Stimulated activated CD4-positive, alpha-beta T cell treated with anti-CD3 and anti-CD28 coated beads, Interleukin-15, amount 100 ng/mL, for 24 hours (primary cell): ENCODE measurements at regions not wholly inside any gene's neighbourhood (a gene's known extent, or its start where the extent isn't known, plus 50 kb on each side); places are given as distances from the start of the nearest gene placed in this dataset.

Experiments used
- DNase-seq: peaks from one replicate; pipeline ENCODE4 v3.0.0-alpha.2; 2020

DNA sequence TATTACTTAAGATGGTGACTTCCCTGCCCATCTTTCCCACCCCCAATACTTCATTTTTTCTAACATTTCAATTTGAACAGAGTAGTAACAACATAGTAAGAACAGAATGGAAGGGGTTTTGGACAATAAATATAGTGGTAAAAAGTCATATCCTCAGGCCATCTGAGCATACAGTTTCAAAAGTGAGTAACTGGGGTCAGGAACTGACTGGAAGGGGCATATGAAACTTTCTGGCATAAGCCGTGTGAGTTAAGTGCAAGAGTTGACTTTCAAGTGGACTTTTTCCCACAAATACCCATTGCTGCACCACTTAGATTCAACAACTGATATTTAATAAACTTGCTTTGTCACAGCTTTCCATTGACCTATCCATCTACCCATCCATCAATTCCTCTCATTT lies 153.5 kb upstream of the IL12A start:
- no peak for DNase-seq

GRCh38 chr3:159837725-159838124 lies 150.9 kb upstream of the IL12A start:
- DNase-seq = no peak

- DNase-seq = no peak
These were observed 149.7 kb upstream of the IL12A start for GRCh38 chr3:159838938-159839337.

DNA sequence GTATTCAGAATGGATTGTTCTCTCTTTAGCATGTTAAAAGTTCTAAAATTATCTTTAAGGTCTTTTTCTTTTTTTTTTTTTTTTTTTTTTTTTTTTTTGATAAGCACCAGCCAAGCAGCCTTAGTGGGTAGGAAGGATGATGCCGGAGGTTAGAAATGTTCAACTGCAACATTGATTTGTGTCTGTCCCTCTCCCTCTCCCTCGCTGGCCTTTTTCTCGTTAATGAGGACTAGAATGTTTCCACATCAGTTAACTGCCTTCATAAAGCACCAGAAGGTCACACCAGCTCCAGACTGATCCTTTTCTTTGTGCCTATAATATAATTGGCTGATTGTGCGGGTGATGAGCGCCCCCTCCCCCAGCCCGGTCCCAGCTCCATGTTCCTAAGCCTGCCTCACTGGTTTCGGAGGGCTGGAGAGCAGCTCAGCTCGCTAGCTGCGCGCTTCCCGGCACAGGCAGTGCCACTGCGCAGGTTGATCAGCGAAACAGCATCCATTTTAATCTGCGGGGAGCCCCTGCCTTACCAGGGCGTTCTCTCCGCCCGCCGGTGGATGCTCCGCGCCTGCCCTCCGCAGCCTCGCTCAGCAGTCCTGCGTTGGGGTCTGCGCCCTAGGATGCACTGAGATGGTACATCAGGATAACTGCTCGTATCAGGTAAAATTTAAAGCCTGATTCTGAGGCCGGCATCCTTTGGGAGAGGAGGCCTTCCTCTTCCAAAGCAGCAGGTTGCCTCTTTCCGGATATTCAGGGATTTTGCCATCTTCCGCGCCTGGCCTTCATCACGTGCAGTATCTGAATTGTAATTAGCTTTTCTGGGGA lies 148.9 kb upstream of the IL12A start, which contains the start of gene SCHIP1:
SCHIP1 (plus strand) TSS at position 301 of the 819 bp plus-strand sequence.
- peak; percentile 6 for DNase-seq

DNA sequence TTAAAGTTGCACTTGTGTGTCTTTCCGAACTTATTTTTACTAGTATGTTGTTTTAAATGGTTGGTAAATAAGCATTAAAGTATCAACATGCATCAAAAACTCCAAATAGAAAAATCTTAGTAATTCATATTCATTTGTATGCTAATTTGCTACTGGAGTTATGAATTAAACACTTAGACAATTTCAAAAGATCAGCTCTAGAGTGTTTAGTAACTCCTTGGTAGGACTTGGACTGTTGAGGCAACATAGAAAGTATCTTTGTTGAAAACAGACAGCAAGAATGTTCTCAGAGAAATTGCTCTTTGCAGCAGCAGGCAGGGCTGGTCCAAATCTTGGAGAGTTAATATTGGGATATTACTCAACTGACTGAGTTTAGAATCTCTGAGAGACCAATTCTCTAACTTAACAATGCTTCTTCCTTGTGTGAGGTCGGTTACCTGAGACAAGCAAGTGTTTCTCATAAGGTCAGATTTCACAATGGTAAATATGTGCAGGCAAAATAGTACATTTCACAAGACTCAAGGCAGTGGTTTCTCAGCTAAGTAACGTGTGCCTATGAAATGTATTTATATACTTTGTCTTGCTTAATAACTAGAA lies 147.8 kb upstream of the IL12A start:
- DNase-seq = no peak

DNA sequence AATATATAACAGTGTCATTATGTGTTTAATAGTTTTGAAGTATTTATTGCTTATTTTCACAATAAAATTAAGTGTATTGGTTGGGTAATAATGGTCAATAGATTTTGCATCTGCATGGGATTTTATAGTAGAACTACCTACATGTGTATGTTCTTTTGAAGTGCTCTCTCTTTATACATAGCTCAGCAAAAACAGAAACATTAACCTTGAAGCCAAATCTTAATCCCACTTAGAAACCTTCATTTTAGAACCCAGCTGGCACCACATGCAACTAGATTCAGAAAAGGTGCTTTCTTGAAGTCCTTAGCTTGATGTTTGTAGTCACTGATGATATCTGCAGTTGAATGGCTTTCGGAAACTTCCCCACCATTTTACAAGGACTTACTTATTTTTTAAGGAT lies 146.9 kb upstream of the IL12A start:
- no peak for DNase-seq

DNA sequence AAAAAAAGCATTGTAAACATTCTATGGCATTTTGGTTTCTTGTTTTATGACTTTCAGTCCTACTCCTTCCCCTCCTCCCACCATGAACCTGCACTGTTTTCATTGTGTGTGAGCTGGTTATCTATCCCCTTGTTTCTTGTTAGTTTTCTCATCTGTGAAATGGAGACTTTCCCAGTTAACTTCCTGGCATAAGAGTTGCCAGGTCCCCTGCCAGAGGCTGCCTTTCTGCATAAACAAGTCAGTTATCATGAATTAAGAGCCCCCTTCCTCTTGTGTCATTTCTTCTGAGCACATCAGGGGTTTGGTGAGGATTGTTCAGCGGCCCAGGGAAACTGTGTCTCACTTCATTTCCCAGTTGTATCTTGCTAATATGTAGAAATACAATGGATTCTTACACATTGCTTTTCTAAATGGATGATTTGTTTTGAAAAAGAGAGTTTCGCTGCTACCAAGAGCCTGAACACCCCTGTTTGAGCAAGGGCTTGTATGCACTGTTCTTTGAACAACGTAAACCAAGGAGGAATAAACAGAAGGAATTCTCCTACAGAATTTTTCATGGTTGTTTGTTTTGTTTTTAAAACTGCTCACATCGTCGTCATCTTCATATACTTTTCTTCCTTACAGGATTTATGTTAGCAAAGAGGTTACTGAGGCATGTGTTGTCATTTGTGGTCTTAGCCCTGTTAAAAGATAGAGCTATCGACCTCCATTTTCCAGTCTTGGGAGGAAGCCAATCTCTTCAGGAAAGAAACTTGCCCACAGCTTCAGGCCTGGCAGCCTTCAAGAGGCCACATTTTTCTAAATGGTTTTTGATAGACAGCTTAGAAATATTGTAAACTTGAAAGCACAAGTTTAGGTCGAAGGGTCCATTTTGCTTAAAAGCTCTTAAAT lies 144.6 kb upstream of the IL12A start:
- no peak for DNase-seq

DNA sequence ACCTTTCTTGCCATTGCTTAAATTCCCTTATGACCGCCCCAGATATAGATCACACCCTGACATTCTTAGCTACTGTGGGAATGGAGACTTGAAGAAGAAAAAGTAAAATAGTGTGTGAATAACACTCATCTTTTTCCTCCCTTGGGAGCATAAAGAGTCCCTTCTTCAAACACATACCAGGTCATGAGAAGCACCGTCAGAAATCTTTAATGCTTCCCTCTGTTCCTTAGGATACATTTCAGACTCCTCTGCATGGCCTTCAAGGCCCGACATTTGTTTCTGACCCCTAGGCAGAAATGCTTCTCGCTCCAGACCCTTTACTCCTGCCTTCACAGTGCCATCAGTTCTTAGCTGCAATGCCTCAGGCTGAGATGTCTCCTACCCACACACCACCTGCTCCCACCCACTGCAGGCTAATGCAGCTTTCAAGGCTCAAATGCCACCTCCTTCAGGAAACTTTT lies 143.8 kb upstream of the IL12A start:
- DNase-seq = no peak

DNA sequence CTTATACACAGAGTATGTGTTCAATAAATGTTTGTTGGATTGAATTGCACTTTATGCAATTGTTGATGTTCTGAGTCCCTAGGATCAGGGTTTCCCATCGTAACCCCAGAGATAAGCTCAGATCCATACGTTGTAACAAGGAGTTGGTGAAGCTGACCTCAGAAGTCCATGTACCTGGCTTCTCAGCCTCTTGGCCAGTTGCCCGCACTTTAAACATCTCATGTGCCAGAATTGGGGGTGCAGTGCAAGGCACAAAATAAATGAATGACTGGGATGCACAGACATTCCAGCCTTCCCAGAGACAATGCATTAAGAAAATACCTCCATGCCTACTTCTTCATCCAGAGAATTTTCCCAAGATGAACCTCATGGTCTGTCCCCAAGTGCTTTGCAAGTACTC lies 142.9 kb upstream of the IL12A start:
- DNase-seq = no peak

- no peak for DNase-seq
These were observed 142.4 kb upstream of the IL12A start for GRCh38 chr3:159846255-159846654.

- DNase-seq = no peak
These were observed 140.1 kb upstream of the IL12A start for GRCh38 chr3:159848348-159849118.

DNA sequence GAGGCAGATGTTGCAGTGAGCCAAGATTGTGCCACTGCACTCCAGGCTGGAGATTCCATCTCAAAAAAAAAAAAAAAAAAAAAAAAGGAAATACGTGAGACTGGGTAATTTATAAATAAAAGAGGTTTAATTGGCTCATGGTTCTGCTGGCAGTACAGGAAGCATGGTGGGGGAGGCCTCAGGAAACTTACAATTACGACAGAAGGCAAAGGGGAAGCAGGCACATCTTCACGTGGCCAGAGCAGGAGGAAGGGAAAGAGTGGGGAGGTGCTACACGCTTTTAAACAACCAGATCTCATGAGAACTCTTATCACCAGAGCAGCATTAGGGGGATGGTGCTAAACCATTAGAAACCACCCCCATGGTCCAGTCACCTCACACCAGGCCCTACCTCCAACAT lies 138.2 kb upstream of the IL12A start:
- DNase-seq = no peak

- DNase-seq = no peak
These were observed 136.4 kb upstream of the IL12A start for GRCh38 chr3:159852266-159852665.

DNA sequence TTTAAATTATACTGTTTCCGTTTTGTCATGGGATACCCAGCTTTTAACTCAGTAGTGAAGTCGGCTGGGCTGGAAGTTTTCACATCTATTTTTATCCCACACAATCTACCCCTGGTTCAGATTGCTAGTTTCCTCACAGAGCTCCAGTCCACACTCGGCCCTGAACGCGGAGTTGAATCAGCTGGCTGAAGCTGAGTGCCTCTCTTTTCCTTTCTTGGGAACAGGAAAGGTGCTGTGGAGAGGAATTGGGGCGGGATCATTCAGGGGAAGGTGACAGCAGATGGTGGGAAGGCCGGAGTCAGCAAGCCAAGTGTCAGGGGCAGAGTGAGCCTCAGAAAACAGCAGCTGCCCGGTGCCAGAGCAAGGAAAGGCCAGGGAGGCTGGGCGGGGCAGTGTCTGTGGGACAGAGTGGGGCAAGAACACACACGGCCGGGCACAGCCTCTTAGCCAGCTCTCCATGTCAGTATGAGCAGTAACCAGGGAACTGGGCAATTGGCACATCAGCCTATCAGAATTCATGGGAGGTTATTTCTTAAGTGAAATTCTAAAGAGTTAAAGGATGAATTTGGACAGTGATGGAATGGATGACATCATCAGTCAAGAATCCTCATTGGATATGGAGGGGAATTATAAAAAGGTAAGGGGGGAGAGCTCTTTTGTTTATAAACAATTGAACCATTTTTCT lies 135.7 kb upstream of the IL12A start:
- DNase-seq = no peak

- no peak for DNase-seq
These were observed 135.2 kb upstream of the IL12A start for GRCh38 chr3:159853506-159853864.

DNA sequence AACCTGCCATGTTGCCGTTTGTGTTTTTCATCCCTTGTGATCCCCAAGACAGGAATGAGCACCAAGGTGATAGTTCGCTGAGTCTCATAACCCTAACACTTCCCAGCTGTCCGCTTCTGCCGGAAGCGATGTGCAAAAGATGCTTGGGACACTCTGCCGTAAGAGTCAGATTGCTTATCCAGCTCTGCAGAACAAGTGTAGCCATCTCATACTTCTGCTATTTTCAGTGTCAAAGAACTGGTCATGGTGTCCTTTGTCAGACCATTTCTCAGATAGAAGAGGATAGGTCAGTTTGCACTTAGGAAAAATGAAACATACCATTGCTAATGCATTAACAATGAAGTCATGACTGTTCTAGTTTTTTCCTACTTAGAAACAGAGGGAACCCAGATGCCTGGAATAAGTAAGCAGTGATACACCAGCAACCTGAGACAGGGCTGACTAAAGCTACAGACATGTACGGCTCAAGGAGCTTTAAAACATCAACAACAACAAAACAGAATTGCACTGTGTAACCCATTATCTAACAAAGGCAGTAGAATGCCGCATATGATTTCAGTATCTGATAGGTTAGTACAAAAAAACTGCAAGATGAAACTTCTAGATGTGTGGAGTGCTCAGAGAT lies 134.0 kb upstream of the IL12A start:
- DNase-seq = no peak

- no peak for DNase-seq
These were observed 132.9 kb upstream of the IL12A start for GRCh38 chr3:159855599-159856346.

GRCh38 chr3:159856590-159857104 lies 132.0 kb upstream of the IL12A start:
- no peak for DNase-seq

DNA sequence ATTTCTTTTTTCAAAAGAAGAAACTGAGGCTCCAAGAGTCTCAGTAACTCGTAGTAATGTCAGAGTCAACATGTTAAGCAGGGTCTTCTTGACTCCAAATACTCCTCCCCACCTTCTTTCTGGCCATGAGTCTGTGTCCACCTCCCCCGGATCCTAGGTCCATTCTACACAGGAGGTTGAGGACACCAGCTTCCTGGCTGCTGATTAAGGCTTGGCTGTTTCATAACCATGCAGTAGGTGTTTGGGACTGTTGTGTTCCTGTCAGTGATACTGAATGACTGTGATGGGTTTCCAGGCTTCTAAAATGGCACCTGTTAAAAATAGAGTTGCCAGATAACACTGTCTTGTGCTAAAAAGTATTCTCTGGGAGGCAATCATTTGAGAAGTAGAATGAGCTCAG lies 130.8 kb upstream of the IL12A start:
- DNase-seq = no peak

DNA sequence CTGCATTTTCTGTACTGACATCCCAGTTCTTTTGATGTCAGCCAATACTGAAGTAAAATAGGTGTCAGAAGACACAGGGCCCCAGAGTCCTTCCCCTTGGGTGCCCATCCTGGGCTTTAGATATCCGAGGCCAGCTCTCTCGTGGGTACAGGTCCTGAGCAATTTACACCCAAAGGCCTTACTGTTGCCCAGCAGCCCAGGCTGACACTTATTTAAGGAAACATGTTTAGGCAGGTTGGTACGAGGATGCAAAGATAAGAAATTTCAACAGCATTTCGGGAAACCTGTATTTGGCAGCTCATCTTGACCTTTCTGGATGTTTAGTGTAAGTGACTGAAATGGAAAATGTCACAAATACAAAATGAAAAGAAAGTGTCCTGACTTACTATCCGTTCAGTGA lies 130.0 kb upstream of the IL12A start:
- no peak for DNase-seq

- no peak for DNase-seq
These were observed 129.2 kb upstream of the IL12A start for GRCh38 chr3:159859424-159859823.
